HUES6 (cell line): ENCODE measurements at regions not wholly inside any gene's neighbourhood (a gene's known extent, or its start where the extent isn't known, plus 50 kb on each side); places are given as distances from the start of the nearest gene placed in this dataset.

ENCODE experiments used
- H3K27ac ChIP-seq: 2 replicates; pipeline ENCODE4 v1.7.0; 2013; ENCODE audit warnings: low read depth, mild to moderate bottlenecking, low read length, inconsistent platforms
- H3K27me3 ChIP-seq: 2 replicates; pipeline ENCODE4 v1.6.1; 2013; ENCODE audit warnings: low read length; ENCODE audit not compliant: control insufficient read depth, insufficient read depth
- H3K36me3 ChIP-seq: 2 replicates; pipeline ENCODE4 v1.6.1; 2013; ENCODE audit warnings: low read length; ENCODE audit not compliant: control insufficient read depth, insufficient read depth
- H3K4me1 ChIP-seq: 2 replicates; pipeline ENCODE4 v1.6.1; 2013; ENCODE audit warnings: low read length; ENCODE audit not compliant: control insufficient read depth, insufficient read depth
- H3K4me3 ChIP-seq: 2 replicates; pipeline ENCODE4 v1.5.1; 2013; ENCODE audit warnings: low read depth, low read length
- H3K9ac ChIP-seq: one replicate; pipeline ENCODE4 v1.6.1; 2013; ENCODE audit warnings: mild to moderate bottlenecking, low read length
- H3K9me3 ChIP-seq: 2 replicates; pipeline ENCODE4 v1.6.1; 2013; ENCODE audit warnings: low read depth, low read length; ENCODE audit not compliant: control insufficient read depth, insufficient read depth

- no peaks in the 10 kb centered on the region for H3K36me3 ChIP-seq
- no peaks in the 10 kb centered on the region for H3K9me3 ChIP-seq
- no peak overlapping the region; the same call in 1 of the 2 replicates for H3K27ac ChIP-seq
- H3K9ac ChIP-seq: no peak overlapping the region
- no peak overlapping the region for H3K4me3 ChIP-seq
- H3K27me3 ChIP-seq: no peaks in the 10 kb centered on the region
- peaks cover 22% of the 10 kb centered on the region for H3K4me1 ChIP-seq
These were observed 53.6 kb upstream of the FST start for GRCh38 chr5:53426878-53427277.

GRCh38 chr5:53427965-53428364 lies 52.5 kb upstream of the FST start:
- peaks cover 22% of the 10 kb centered on the region for H3K4me1 ChIP-seq
- H3K9me3 ChIP-seq: no peaks in the 10 kb centered on the region
- H3K4me3 ChIP-seq: no peak overlapping the region
- H3K9ac ChIP-seq: no peak overlapping the region
- H3K27me3 ChIP-seq: no peaks in the 10 kb centered on the region
- H3K27ac ChIP-seq: no peak overlapping the region
- H3K36me3 ChIP-seq: no peaks in the 10 kb centered on the region

- Histone ChIP-seq H3K4me1 (peaks cover 22% of the 10 kb centered on the region), H3K27ac (no peak overlapping the region), H3K4me3 (no peak overlapping the region), H3K9ac (no peak overlapping the region), H3K9me3 (no peaks in the 10 kb centered on the region), H3K36me3 (no peaks in the 10 kb centered on the region), H3K27me3 (no peaks in the 10 kb centered on the region)
These were observed 50.7 kb upstream of the FST start for GRCh38 chr5:53429706-53430105.

GRCh38 chr5:53430618-53431252 lies 49.7 kb upstream of the FST start:
- H3K4me3 ChIP-seq: no peak overlapping the region
- H3K27me3 ChIP-seq: no peaks in the 10 kb centered on the region
- peaks cover 12% of the 10 kb centered on the region for H3K4me1 ChIP-seq
- H3K27ac ChIP-seq: no peak overlapping the region
- H3K9me3 ChIP-seq: no peaks in the 10 kb centered on the region
- no peak overlapping the region for H3K9ac ChIP-seq
- no peaks in the 10 kb centered on the region for H3K36me3 ChIP-seq
